ENCODE measurements at regions not wholly inside any gene's neighbourhood (a gene's known extent, or its start where the extent isn't known, plus 50 kb on each side); places are given as distances from the start of the nearest gene placed in this dataset.

- H3K9me3 ChIP-seq (replicated peaks in 1 of 2; ENCODE audit: control insufficient read depth in 1 of 2, insufficient read depth in 1 of 2, low read length in 2 of 2) = no peaks in the 10 kb centered on the region
- H3K4me3 ChIP-seq (replicated peaks in 1 of 3; ENCODE audit: low read depth in 2 of 3, low read length in 3 of 3) = no peak overlapping the region
- no peaks in the 10 kb centered on the region for H3K4me1 Mint-ChIP-seq
- TF ChIP-seq, protein P1, sequence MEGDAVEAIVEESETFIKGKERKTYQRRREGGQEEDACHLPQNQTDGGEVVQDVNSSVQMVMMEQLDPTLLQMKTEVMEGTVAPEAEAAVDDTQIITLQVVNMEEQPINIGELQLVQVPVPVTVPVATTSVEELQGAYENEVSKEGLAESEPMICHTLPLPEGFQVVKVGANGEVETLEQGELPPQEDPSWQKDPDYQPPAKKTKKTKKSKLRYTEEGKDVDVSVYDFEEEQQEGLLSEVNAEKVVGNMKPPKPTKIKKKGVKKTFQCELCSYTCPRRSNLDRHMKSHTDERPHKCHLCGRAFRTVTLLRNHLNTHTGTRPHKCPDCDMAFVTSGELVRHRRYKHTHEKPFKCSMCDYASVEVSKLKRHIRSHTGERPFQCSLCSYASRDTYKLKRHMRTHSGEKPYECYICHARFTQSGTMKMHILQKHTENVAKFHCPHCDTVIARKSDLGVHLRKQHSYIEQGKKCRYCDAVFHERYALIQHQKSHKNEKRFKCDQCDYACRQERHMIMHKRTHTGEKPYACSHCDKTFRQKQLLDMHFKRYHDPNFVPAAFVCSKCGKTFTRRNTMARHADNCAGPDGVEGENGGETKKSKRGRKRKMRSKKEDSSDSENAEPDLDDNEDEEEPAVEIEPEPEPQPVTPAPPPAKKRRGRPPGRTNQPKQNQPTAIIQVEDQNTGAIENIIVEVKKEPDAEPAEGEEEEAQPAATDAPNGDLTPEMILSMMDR (IDR thresholded peaks at IDR 0.05) = no peak
- no peak for DNase-seq
- H3K4me2 ChIP-seq (replicated peaks; ENCODE audit: extremely low read depth, low read length, poor library complexity, severe bottlenecking) = no peak overlapping the region
- H3K36me3 ChIP-seq (replicated peaks in 1 of 2; ENCODE audit: control insufficient read depth in 1 of 2, insufficient read depth in 2 of 2, low read length in 2 of 2) = no peaks in the 10 kb centered on the region
- H3K9me3 Mint-ChIP-seq = peaks cover 0 to 1% (median 0%) of the 10 kb centered on the region in 7 donors
- intact Hi-C loops (cut with micrococcal nuclease) = no loop called here
- no peaks in the 10 kb centered on the region for H4K20me1 ChIP-seq (ENCODE audit: insufficient read depth, low read length)
- H3K36me3 Mint-ChIP-seq = no peaks in the 10 kb centered on the region
- no peak overlapping the region for H2AFZ ChIP-seq (ENCODE audit: insufficient read depth, low read depth, low read length, poor library complexity, severe bottlenecking)
- H3K27ac Mint-ChIP-seq = no peak overlapping the region
- H3K79me2 ChIP-seq (ENCODE audit: insufficient read depth, low read length) = no peaks in the 10 kb centered on the region
- no peak overlapping the region for H3K9ac ChIP-seq (ENCODE audit: insufficient read depth, low read length, poor library complexity, severe bottlenecking)
- H3K27me3 ChIP-seq (ENCODE audit: control insufficient read depth in 2 of 2, insufficient read depth in 2 of 2, low read length in 2 of 2) = no peaks in the 10 kb centered on the region
- H3K4me3 Mint-ChIP-seq = no peak overlapping the region
- H3K27me3 Mint-ChIP-seq (ENCODE audit: low read depth in 3 of 3) = peaks cover 0 to 2% (median 0%) of the 10 kb centered on the region in 3 donors
- no peaks in the 10 kb centered on the region for H3K4me1 ChIP-seq (ENCODE audit: control insufficient read depth in 1 of 2, insufficient read depth in 2 of 2, low read length in 2 of 2)
- no peak overlapping the region for H3K27ac ChIP-seq (ENCODE audit: low read depth in 1 of 2, low read length in 2 of 2)
Observed at GRCh38 chr1:242877743-242878142, 353.2 kb upstream of the PLD5 start.

- DNase-seq = no peak
- H3K4me2 ChIP-seq (replicated peaks; ENCODE audit: extremely low read depth, low read length, poor library complexity, severe bottlenecking) = no peak overlapping the region
- no peaks in the 10 kb centered on the region for H3K79me2 ChIP-seq (ENCODE audit: insufficient read depth, low read length)
- Mint-ChIP-seq H3K36me3 (no peaks in the 10 kb centered on the region), H3K9me3 (peaks cover 0 to 1% (median 0%) of the 10 kb centered on the region in 7 donors), H3K27ac (no peak overlapping the region), H3K4me3 (no peak overlapping the region), H3K27me3 (ENCODE audit: low read depth in 3 of 3) (peaks cover 0 to 2% (median 0%) of the 10 kb centered on the region in 3 donors), H3K4me1 (no peaks in the 10 kb centered on the region)
- no peak overlapping the region for H2AFZ ChIP-seq (ENCODE audit: insufficient read depth, low read depth, low read length, poor library complexity, severe bottlenecking)
- H3K4me3 ChIP-seq (replicated peaks in 1 of 3; ENCODE audit: low read depth in 2 of 3, low read length in 3 of 3) = no peak overlapping the region
- TF ChIP-seq, protein P1 (IDR thresholded peaks at IDR 0.05) = no peak
- no peaks in the 10 kb centered on the region for H3K9me3 ChIP-seq (replicated peaks in 1 of 2; ENCODE audit: control insufficient read depth in 1 of 2, insufficient read depth in 1 of 2, low read length in 2 of 2)
- H3K4me1 ChIP-seq (ENCODE audit: control insufficient read depth in 1 of 2, insufficient read depth in 2 of 2, low read length in 2 of 2) = no peaks in the 10 kb centered on the region
- WGBS (ENCODE audit: insufficient coverage) = 0% methylated on average over 1 of the region's 2 CpGs
- intact Hi-C loops (cut with micrococcal nuclease) = no loop called here
- no peaks in the 10 kb centered on the region for H3K27me3 ChIP-seq (ENCODE audit: control insufficient read depth in 2 of 2, insufficient read depth in 2 of 2, low read length in 2 of 2)
- H3K27ac ChIP-seq (ENCODE audit: low read depth in 1 of 2, low read length in 2 of 2) = no peak overlapping the region
- no peaks in the 10 kb centered on the region for H3K36me3 ChIP-seq (replicated peaks in 1 of 2; ENCODE audit: control insufficient read depth in 1 of 2, insufficient read depth in 2 of 2, low read length in 2 of 2)
- H3K9ac ChIP-seq (ENCODE audit: insufficient read depth, low read length, poor library complexity, severe bottlenecking) = no peak overlapping the region
- H4K20me1 ChIP-seq (ENCODE audit: insufficient read depth, low read length) = no peaks in the 10 kb centered on the region
Observed at GRCh38 chr1:242877229-242877628, 352.7 kb upstream of the PLD5 start.

All from CD14-positive monocyte (primary cell).